ENCODE measurements at regions not wholly inside any gene's neighbourhood (a gene's known extent, or its start where the extent isn't known, plus 50 kb on each side); places are given as distances from the start of the nearest gene placed in this dataset.

GRCh38 chr18:54712758-54713157 lies 115.5 kb upstream of the RAB27B start:
- TF ChIP-seq MAFK (IDR thresholded peaks at IDR 0.05; ENCODE audit: partially characterized antibody) (no peak), CTCF (IDR thresholded peaks at IDR 0.05) (no peak), POLR2A (IDR thresholded peaks at IDR 0.05; ENCODE audit: low read length) (no peak), HDAC2 (IDR thresholded peaks at IDR 0.05) (no peak), ELK1 (IDR thresholded peaks at IDR 0.05; ENCODE audit: low read depth, low read length) (no peak), POLR2AphosphoS2 (conservative IDR thresholded peaks at IDR 0.05; ENCODE audit: low read length) (no peak), HOXA7 (CRISPR knock-in tag; IDR thresholded peaks at IDR 0.05) (no peak), NR3C1 (IDR thresholded peaks at IDR 0.05) (no peak), RCOR1 (IDR thresholded peaks at IDR 0.05; ENCODE audit: low read depth, low read length) (no peak), ESRRA (IDR thresholded peaks at IDR 0.05; ENCODE audit: borderline replicate concordance, low read length) (no peak), JUNB (IDR thresholded peaks at IDR 0.05) (no peak)

All from A549 (cell line).